ENCODE measurements at regions not wholly inside any gene's neighbourhood (a gene's known extent, or its start where the extent isn't known, plus 50 kb on each side); places are given as distances from the start of the nearest gene placed in this dataset.

- no peak for TF ChIP-seq BHLHE40 (IDR thresholded peaks at IDR 0.05; ENCODE audit: low read depth, low read length)
- no peak for TF ChIP-seq CTCF (conservative IDR thresholded peaks at IDR 0.05; ENCODE audit: low read depth, low read length)
- TF ChIP-seq USF2 (IDR thresholded peaks at IDR 0.05; ENCODE audit: low read depth, low read length) = no peak
- TF ChIP-seq ELK1 (IDR thresholded peaks at IDR 0.05; ENCODE audit: borderline replicate concordance, low read depth, low read length) = no peak
- TF ChIP-seq RFX5 (IDR thresholded peaks at IDR 0.05; ENCODE audit: low read depth, low read length) = no peak
- no peak for TF ChIP-seq POLR2A (IDR thresholded peaks at IDR 0.05; ENCODE audit: low read depth, low read length)
- no peak for TF ChIP-seq RAD21 (IDR thresholded peaks at IDR 0.05; ENCODE audit: low read length)
- no peak for TF ChIP-seq RCOR1 (IDR thresholded peaks at IDR 0.05; ENCODE audit: insufficient replicate concordance, low read length)
These were observed 659.7 kb upstream of the IGFBP3 start for GRCh38 chr7:46580766-46581165.

All from IMR-90 (cell line).